Activated naive CD8-positive, alpha-beta T cell treated with anti-CD3 and anti-CD28 coated beads, Interleukin-2, amount 50 U/mL, for 24 hours (primary cell): ENCODE measurements at regions not wholly inside any gene's neighbourhood (a gene's known extent, or its start where the extent isn't known, plus 50 kb on each side); places are given as distances from the start of the nearest gene placed in this dataset.
A peak's percentile ranks its signal among the peaks of the same experiment; 100 is the strongest.
"Not testable (repeated sequence)": the region's sequence is repeated elsewhere in the genome, so short reads cannot be mapped to it uniquely, and the experiment has no call there.

Experiments used
- ATAC-seq: fragments of 150-1000 bp; cut with Tn5 transposase; one replicate; pipeline ENCODE4 v1.10.0; 2021
- DNase-seq: peaks from one replicate; pipeline ENCODE4 v3.0.0; 2021
- H3K27ac Mint-ChIP-seq: one replicate; pipeline ENCODE4 v1.8.0; 2021; ENCODE audit warnings: mild to moderate bottlenecking, mixed read lengths
- H3K27me3 Mint-ChIP-seq: one replicate; pipeline ENCODE4 v1.8.0; 2021; ENCODE audit warnings: mixed read lengths
- H3K36me3 Mint-ChIP-seq: one replicate; pipeline ENCODE4 v1.8.0; 2021; ENCODE audit warnings: low read depth, mixed read lengths
- H3K4me1 Mint-ChIP-seq: one replicate; pipeline ENCODE4 v1.8.0; 2021; ENCODE audit warnings: mixed read lengths
- H3K4me3 Mint-ChIP-seq: one replicate; pipeline ENCODE4 v1.8.0; 2021; ENCODE audit warnings: mild to moderate bottlenecking, moderate library complexity, mixed read lengths
- H3K9me3 Mint-ChIP-seq: one replicate; pipeline ENCODE4 v1.8.0; 2021; ENCODE audit warnings: mixed read lengths

- DNase-seq, ATAC-seq, H3K27me3 Mint-ChIP-seq, H3K27ac Mint-ChIP-seq, H3K4me1 Mint-ChIP-seq, H3K36me3 Mint-ChIP-seq, H3K9me3 Mint-ChIP-seq, H3K4me3 Mint-ChIP-seq: not testable (repeated sequence)
Measured at GRCh38 chr2:94641397-94641796, 229.8 kb upstream of the TEKT4 start.

- DNase-seq, ATAC-seq, H3K4me1 Mint-ChIP-seq, H3K9me3 Mint-ChIP-seq, H3K27me3 Mint-ChIP-seq, H3K4me3 Mint-ChIP-seq, H3K36me3 Mint-ChIP-seq, H3K27ac Mint-ChIP-seq: not testable (repeated sequence)
Measured at GRCh38 chr2:94652131-94652530, 219.1 kb upstream of the TEKT4 start.

- not testable (repeated sequence) for H3K36me3 Mint-ChIP-seq, ATAC-seq, H3K27ac Mint-ChIP-seq, H3K4me1 Mint-ChIP-seq, H3K4me3 Mint-ChIP-seq, H3K27me3 Mint-ChIP-seq, H3K9me3 Mint-ChIP-seq, DNase-seq
Measured at GRCh38 chr2:94669858-94670257, 201.4 kb upstream of the TEKT4 start.

GRCh38 chr2:94694236-94694635 lies 177.0 kb upstream of the TEKT4 start:
- not testable (repeated sequence) for DNase-seq, H3K36me3 Mint-ChIP-seq, H3K4me3 Mint-ChIP-seq, H3K9me3 Mint-ChIP-seq, H3K27ac Mint-ChIP-seq, H3K27me3 Mint-ChIP-seq, ATAC-seq, H3K4me1 Mint-ChIP-seq

GRCh38 chr2:94708982-94709381 lies 162.2 kb upstream of the TEKT4 start:
- not testable (repeated sequence) for H3K4me1 Mint-ChIP-seq, H3K36me3 Mint-ChIP-seq, DNase-seq, H3K27ac Mint-ChIP-seq, H3K27me3 Mint-ChIP-seq, H3K9me3 Mint-ChIP-seq, ATAC-seq, H3K4me3 Mint-ChIP-seq

GRCh38 chr2:94725543-94725942 lies 145.7 kb upstream of the TEKT4 start:
- no peaks in the 10 kb centered on the region for H3K9me3 Mint-ChIP-seq
- peaks cover 1% of the 10 kb centered on the region for H3K27me3 Mint-ChIP-seq
- H3K36me3 Mint-ChIP-seq, result no peaks in the 10 kb centered on the region
- no peak overlapping the region for H3K4me3 Mint-ChIP-seq
- H3K4me1 Mint-ChIP-seq, result no peaks in the 10 kb centered on the region
- ATAC-seq, result no peak
- no peak overlapping the region for H3K27ac Mint-ChIP-seq
- no peak for DNase-seq

- H3K27ac Mint-ChIP-seq, ATAC-seq, H3K9me3 Mint-ChIP-seq, H3K4me1 Mint-ChIP-seq, H3K36me3 Mint-ChIP-seq, H3K4me3 Mint-ChIP-seq, DNase-seq: not testable (repeated sequence)
- H3K27me3 Mint-ChIP-seq, result peaks cover 14% of the 10 kb centered on the region
Measured at GRCh38 chr2:94735536-94735935, 135.7 kb upstream of the TEKT4 start.

GRCh38 chr2:94737145-94737544 lies 134.1 kb upstream of the TEKT4 start:
- H3K4me1 Mint-ChIP-seq, H3K4me3 Mint-ChIP-seq, H3K9me3 Mint-ChIP-seq, DNase-seq, H3K27ac Mint-ChIP-seq, ATAC-seq, H3K36me3 Mint-ChIP-seq: not testable (repeated sequence)
- H3K27me3 Mint-ChIP-seq, result peaks cover 14% of the 10 kb centered on the region

GRCh38 chr2:94737736-94738342 lies 133.4 kb upstream of the TEKT4 start:
- H3K27me3 Mint-ChIP-seq, result peaks cover 14% of the 10 kb centered on the region
- H3K4me3 Mint-ChIP-seq, ATAC-seq, H3K27ac Mint-ChIP-seq, H3K9me3 Mint-ChIP-seq, DNase-seq, H3K36me3 Mint-ChIP-seq, H3K4me1 Mint-ChIP-seq: not testable (repeated sequence)

- no peak overlapping the region for H3K27ac Mint-ChIP-seq
- ATAC-seq, result no peak
- H3K36me3 Mint-ChIP-seq, result no peaks in the 10 kb centered on the region
- H3K9me3 Mint-ChIP-seq, result peaks cover 5% of the 10 kb centered on the region
- H3K4me1 Mint-ChIP-seq, result no peaks in the 10 kb centered on the region
- H3K4me3 Mint-ChIP-seq, result no peak overlapping the region
- DNase-seq, result no peak
- peaks cover 10% of the 10 kb centered on the region for H3K27me3 Mint-ChIP-seq
Measured at GRCh38 chr2:94753466-94753998, 117.7 kb upstream of the TEKT4 start.

GRCh38 chr2:94758546-94758945 lies 112.7 kb upstream of the TEKT4 start:
- DNase-seq, result no peak
- no peaks in the 10 kb centered on the region for H3K36me3 Mint-ChIP-seq
- no peak overlapping the region for H3K27ac Mint-ChIP-seq
- no peak for ATAC-seq
- H3K27me3 Mint-ChIP-seq, result peaks cover 2% of the 10 kb centered on the region
- no peak overlapping the region for H3K4me3 Mint-ChIP-seq
- peaks cover 3% of the 10 kb centered on the region for H3K9me3 Mint-ChIP-seq
- no peaks in the 10 kb centered on the region for H3K4me1 Mint-ChIP-seq

GRCh38 chr2:94759211-94759610 lies 112.0 kb upstream of the TEKT4 start:
- H3K27me3 Mint-ChIP-seq, result no peaks in the 10 kb centered on the region
- DNase-seq (peak; percentile 7), ATAC-seq (no peak)

GRCh38 chr2:94762600-94762999 lies 108.6 kb upstream of the TEKT4 start:
- H3K36me3 Mint-ChIP-seq, result no peaks in the 10 kb centered on the region

More at GRCh38 chr2:94759211-94759610, 112.0 kb upstream of the TEKT4 start:
- Mint-ChIP-seq H3K9me3 (no peaks in the 10 kb centered on the region), H3K36me3 (no peaks in the 10 kb centered on the region), H3K4me1 (no peaks in the 10 kb centered on the region), H3K27ac (no peak overlapping the region), H3K4me3 (no peak overlapping the region)

GRCh38 chr2:94763318-94763717 lies 107.9 kb upstream of the TEKT4 start:
- no peaks in the 10 kb centered on the region for H3K36me3 Mint-ChIP-seq
- H3K27ac Mint-ChIP-seq, result no peak overlapping the region
- H3K27me3 Mint-ChIP-seq, result no peaks in the 10 kb centered on the region
- H3K4me1 Mint-ChIP-seq, result no peaks in the 10 kb centered on the region
- no peak for DNase-seq
- H3K9me3 Mint-ChIP-seq, result no peaks in the 10 kb centered on the region
- H3K4me3 Mint-ChIP-seq, result no peak overlapping the region
- ATAC-seq, result no peak

More at GRCh38 chr2:94762600-94762999, 108.6 kb upstream of the TEKT4 start:
- ATAC-seq, result no peak
- no peak overlapping the region for H3K4me3 Mint-ChIP-seq
- H3K27ac Mint-ChIP-seq, result no peak overlapping the region
- no peaks in the 10 kb centered on the region for H3K27me3 Mint-ChIP-seq
- no peak for DNase-seq
- H3K9me3 Mint-ChIP-seq, result no peaks in the 10 kb centered on the region
- no peaks in the 10 kb centered on the region for H3K4me1 Mint-ChIP-seq

GRCh38 chr2:94764331-94764730 lies 106.9 kb upstream of the TEKT4 start:
- not testable (repeated sequence) for H3K36me3 Mint-ChIP-seq, H3K9me3 Mint-ChIP-seq, ATAC-seq, H3K27me3 Mint-ChIP-seq, H3K4me1 Mint-ChIP-seq, H3K4me3 Mint-ChIP-seq, H3K27ac Mint-ChIP-seq, DNase-seq

GRCh38 chr2:94767336-94767735 lies 103.9 kb upstream of the TEKT4 start:
- ATAC-seq, result no peak
- Mint-ChIP-seq H3K36me3 (no peaks in the 10 kb centered on the region), H3K27me3 (peaks cover 2% of the 10 kb centered on the region), H3K27ac (no peak overlapping the region), H3K4me3 (no peak overlapping the region), H3K4me1 (no peaks in the 10 kb centered on the region), H3K9me3 (no peaks in the 10 kb centered on the region)
- DNase-seq, result no peak
